ENCODE measurements at regions not wholly inside any gene's neighbourhood (a gene's known extent, or its start where the extent isn't known, plus 50 kb on each side); places are given as distances from the start of the nearest gene placed in this dataset.
A peak's percentile ranks its signal among the peaks of the same experiment; 100 is the strongest.

DNA sequence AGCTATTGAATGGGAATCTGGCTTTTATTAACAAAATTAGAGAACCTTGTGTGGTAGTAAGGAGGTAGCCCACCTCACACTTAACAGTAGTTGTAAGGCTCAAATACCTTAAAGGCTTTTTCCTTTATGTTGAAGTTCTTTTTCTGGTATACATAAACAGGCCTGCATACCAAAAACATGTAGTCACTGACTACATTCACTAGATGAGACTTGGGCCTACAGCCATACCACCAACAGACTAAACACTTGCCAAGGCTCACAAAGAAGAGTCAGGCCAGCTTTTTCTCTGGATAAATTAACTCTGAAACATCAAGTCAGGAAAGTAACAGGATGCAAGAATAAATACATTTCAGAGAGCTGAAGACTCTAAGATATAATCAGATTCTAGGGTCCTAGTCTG is 78.6 kb upstream of the MPDZ start:
- no peak for DNase-seq
- H3K4me3 ChIP-seq = no peak overlapping the region
- no peak overlapping the region for H3K27ac ChIP-seq
- no peaks in the 10 kb centered on the region for H3K9me3 ChIP-seq
- H3K4me1 ChIP-seq = no peaks in the 10 kb centered on the region
- no peak for TF ChIP-seq POLR2AphosphoS5 (IDR thresholded peaks at IDR 0.05)
- TF ChIP-seq POLR2A (IDR thresholded peaks at IDR 0.05) = no peak
- TF ChIP-seq, protein P1, sequence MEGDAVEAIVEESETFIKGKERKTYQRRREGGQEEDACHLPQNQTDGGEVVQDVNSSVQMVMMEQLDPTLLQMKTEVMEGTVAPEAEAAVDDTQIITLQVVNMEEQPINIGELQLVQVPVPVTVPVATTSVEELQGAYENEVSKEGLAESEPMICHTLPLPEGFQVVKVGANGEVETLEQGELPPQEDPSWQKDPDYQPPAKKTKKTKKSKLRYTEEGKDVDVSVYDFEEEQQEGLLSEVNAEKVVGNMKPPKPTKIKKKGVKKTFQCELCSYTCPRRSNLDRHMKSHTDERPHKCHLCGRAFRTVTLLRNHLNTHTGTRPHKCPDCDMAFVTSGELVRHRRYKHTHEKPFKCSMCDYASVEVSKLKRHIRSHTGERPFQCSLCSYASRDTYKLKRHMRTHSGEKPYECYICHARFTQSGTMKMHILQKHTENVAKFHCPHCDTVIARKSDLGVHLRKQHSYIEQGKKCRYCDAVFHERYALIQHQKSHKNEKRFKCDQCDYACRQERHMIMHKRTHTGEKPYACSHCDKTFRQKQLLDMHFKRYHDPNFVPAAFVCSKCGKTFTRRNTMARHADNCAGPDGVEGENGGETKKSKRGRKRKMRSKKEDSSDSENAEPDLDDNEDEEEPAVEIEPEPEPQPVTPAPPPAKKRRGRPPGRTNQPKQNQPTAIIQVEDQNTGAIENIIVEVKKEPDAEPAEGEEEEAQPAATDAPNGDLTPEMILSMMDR (IDR thresholded peaks at IDR 0.05) = no peak
- TF ChIP-seq EP300 (IDR thresholded peaks at IDR 0.05) = no peak
- peak in 1 of 2 donors; percentile 45 for ATAC-seq (ENCODE audit: low FRiP score in 2 of 2)
- H3K36me3 ChIP-seq = no peaks in the 10 kb centered on the region
- no peaks in the 10 kb centered on the region for H3K27me3 ChIP-seq

DNA sequence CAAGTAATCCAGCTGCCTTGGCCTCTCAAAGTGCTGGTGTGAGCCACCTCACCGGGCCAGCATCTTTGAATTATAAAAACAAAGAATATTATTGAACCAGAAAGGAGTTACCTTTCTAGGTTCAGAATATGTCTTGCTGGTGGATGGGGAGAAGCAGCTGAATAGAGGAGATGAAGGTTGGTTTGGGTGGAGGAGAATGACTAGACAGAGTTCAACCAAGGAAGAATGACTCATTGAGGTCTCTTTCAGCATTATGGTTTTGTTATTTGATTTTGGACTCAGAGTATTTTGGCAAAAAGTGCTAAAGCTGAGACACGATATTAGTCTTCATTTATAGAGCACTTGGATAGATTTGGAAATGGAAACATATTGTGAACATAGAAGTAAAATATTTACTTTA is 75.2 kb upstream of the MPDZ start:
- no peaks in the 10 kb centered on the region for H3K27me3 ChIP-seq
- no peaks in the 10 kb centered on the region for H3K9me3 ChIP-seq
- H3K27ac ChIP-seq = no peak overlapping the region
- TF ChIP-seq POLR2A (IDR thresholded peaks at IDR 0.05) (no peak), EP300 (IDR thresholded peaks at IDR 0.05) (no peak)
- WGBS, 2 donors = 63 to 66% methylated on average over 2 of the region's 2 CpGs
- DNase-seq = no peak
- H3K36me3 ChIP-seq = no peaks in the 10 kb centered on the region
- no peaks in the 10 kb centered on the region for H3K4me1 ChIP-seq
- ATAC-seq (ENCODE audit: low FRiP score in 2 of 2) = peak in 1 of 2 donors; percentile 57
- H3K4me3 ChIP-seq = no peak overlapping the region

DNA sequence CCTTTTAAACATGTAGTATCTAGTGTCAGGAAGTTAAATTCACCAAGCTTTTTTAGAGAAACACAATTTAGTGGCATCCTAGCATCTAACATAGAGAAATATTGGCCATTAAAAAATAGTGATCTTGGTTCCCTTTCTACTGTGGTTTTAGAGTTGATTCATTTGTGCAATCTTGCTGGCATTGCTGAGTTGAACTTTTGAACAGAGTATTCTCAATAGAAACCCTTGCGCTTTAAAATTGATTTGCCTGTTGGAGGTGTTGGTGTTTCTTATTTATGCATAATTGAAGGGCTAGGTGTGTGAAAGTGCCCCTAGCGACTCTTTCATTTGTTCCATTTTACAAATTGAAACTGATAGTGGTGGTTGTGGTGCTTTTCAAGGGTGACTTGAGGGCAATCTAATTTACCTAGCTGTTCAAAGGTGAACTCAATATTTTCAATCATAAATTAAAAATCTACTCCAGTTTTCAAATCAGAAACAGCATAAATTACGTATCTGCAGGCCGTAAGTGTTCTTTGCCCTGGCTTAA is 73.0 kb upstream of the MPDZ start:
- H3K4me1 ChIP-seq = no peaks in the 10 kb centered on the region
- H3K27ac ChIP-seq = no peak overlapping the region
- no peaks in the 10 kb centered on the region for H3K27me3 ChIP-seq
- H3K9me3 ChIP-seq = no peaks in the 10 kb centered on the region
- no peak for TF ChIP-seq EP300 (IDR thresholded peaks at IDR 0.05)
- no peak for TF ChIP-seq POLR2AphosphoS5 (IDR thresholded peaks at IDR 0.05)
- TF ChIP-seq, protein P1 (IDR thresholded peaks at IDR 0.05) = no peak
- no peak for TF ChIP-seq POLR2A (IDR thresholded peaks at IDR 0.05)
- ATAC-seq (ENCODE audit: low FRiP score in 2 of 2) (no peak), DNase-seq (no peak)
- H3K36me3 ChIP-seq = no peaks in the 10 kb centered on the region
- 72 to 76% methylated on average over 4 of the region's 4 CpGs for WGBS, 2 donors
- no peak overlapping the region for H3K4me3 ChIP-seq

DNA sequence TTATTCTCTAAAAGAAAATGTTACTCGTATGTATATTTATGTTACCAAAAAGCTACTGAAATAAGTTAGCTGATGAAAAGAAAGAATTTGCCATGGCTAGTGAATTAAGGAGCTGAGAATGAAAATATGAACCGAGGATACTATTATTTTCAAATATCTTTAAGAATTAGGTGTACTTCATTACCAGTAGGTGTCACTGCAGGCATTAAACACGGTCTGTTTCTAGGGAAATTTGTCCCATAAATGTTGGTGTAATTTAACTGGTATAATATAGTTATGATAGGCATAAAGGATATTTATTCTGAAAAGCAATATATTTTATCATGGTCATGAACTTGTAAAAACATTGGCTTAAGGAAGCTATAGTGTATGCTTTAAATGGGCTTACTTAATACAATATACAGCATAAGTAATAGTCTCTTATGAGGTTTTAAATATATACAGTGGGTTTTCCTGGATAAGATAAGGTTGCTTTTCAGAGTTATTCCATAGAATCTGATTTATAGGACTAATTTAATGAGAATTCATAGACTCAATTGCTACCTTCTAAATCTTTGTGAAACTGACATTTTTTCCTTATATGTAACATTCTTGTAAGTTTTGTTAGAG is 72.4 kb upstream of the MPDZ start:
- Histone ChIP-seq H3K9me3 (no peaks in the 10 kb centered on the region), H3K4me3 (no peak overlapping the region), H3K36me3 (no peaks in the 10 kb centered on the region), H3K27ac (no peak overlapping the region), H3K27me3 (no peaks in the 10 kb centered on the region), H3K4me1 (no peaks in the 10 kb centered on the region)
- ATAC-seq (ENCODE audit: low FRiP score in 2 of 2) = peak in 1 of 2 donors; percentile 63
- no peak for DNase-seq
- WGBS, 2 donors = 11 to 13% methylated on average over 3 of the region's 3 CpGs
- TF ChIP-seq POLR2A (IDR thresholded peaks at IDR 0.05) (no peak), POLR2AphosphoS5 (IDR thresholded peaks at IDR 0.05) (no peak)
- TF ChIP-seq, protein P1 (IDR thresholded peaks at IDR 0.05) = peak in 4 of 6 experiments; percentile 36 to 45 (median 42)

DNA sequence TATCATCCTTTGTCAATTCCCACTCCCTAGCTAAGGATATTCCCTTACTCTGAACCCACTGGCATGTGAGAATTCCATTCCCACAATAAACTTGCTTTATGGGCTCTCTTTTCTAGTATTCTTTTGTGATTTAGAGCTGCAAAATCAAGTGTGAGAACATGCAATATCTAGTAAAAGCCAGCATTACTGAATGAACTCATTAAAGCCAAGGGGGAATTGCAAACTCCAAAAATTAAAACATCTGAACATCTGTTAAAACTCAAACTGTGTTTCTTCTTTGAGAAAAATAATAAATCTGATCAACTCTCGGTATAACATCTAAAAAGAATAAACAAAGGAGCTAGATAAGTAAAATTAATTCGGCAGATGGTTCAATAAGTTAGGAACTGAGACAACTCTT is 53.1 kb upstream of the MPDZ start:
- no peaks in the 10 kb centered on the region for H3K9me3 ChIP-seq
- ATAC-seq (ENCODE audit: low FRiP score in 2 of 2) (no peak), DNase-seq (no peak)
- no peak overlapping the region for H3K27ac ChIP-seq
- H3K27me3 ChIP-seq = no peaks in the 10 kb centered on the region
- 67 to 78% methylated on average over 2 of the region's 2 CpGs for WGBS, 2 donors
- no peaks in the 10 kb centered on the region for H3K36me3 ChIP-seq
- TF ChIP-seq POLR2AphosphoS5 (IDR thresholded peaks at IDR 0.05) = no peak
- TF ChIP-seq, protein P1 (IDR thresholded peaks at IDR 0.05) = no peak
- no peak for TF ChIP-seq POLR2A (IDR thresholded peaks at IDR 0.05)
- no peak for TF ChIP-seq EP300 (IDR thresholded peaks at IDR 0.05)
- no peak overlapping the region for H3K4me3 ChIP-seq
- H3K4me1 ChIP-seq = no peaks in the 10 kb centered on the region
